Body of pancreas (tissue), 4 donors: ENCODE measurements at regions not wholly inside any gene's neighbourhood (a gene's known extent, or its start where the extent isn't known, plus 50 kb on each side); places are given as distances from the start of the nearest gene placed in this dataset.
"Not testable (repeated sequence)": the region's sequence is repeated elsewhere in the genome, so short reads cannot be mapped to it uniquely, and the experiment has no call there.

Experiments used
- ATAC-seq: fragments of 150-250 bp; one replicate; pipeline ENCODE4 v1.9.1; 2016
- DNase-seq, 4 donors: peaks; one replicate each; pipeline ENCODE4 v3.0.0-alpha.2; 2019
- H3K27ac ChIP-seq, 4 donors: fragments of 200-600 bp; sonication (generic); 1 replicate in 3 of 4; 2 replicates in 1 of 4; pipeline versions ENCODE4 v1.5.1 to v1.6.1; 2016 to 2019; ENCODE audit warnings: mild to moderate bottlenecking in 1 of 4, mixed read lengths in 1 of 4, moderate library complexity in 1 of 4
- H3K27me3 ChIP-seq, 2 donors: fragments of 200-600 bp; sonication (generic); one replicate each; pipeline ENCODE4 v1.6.0; 2016; ENCODE audit warnings: mild to moderate bottlenecking in 1 of 2
- H3K36me3 ChIP-seq, 2 donors: fragments of 200-600 bp; sonication (generic); replicated peaks in 1 of 2; 2 replicates each; pipeline ENCODE4 v1.5.1; 2016; ENCODE audit warnings: low read depth in 2 of 2; ENCODE audit not compliant: insufficient read depth in 1 of 2
- H3K4me1 ChIP-seq: fragments of 200-600 bp; sonication (generic); one replicate; pipeline ENCODE4 v1.6.0; 2016
- H3K4me3 ChIP-seq, 2 donors: fragments of 200-600 bp; sonication (generic); 1 replicate in 1 of 2; 2 replicates in 1 of 2; pipeline ENCODE4 v1.5.1; 2016 to 2019
- H3K9me3 ChIP-seq, 3 donors: fragments of 200-600 bp; sonication (generic); 1 replicate in 2 of 3; 2 replicates in 1 of 3; pipeline ENCODE4 v1.5.1; 2016
- CTCF ChIP-seq, 7 experiments: fragments of 450-650 bp in 4 of 7; fragments of 200-600 bp in 3 of 7; sonication (generic) in 3 of 7; IDR thresholded peaks; one replicate each; pipeline ENCODE4 v1.5.1; 2016 to 2019; ENCODE audit warnings: antibody characterized with exemption in 7 of 7
- POLR2A ChIP-seq, 3 donors: fragments of 450-650 bp; IDR thresholded peaks; one replicate each; pipeline ENCODE4 v1.6.1; 2016; ENCODE audit warnings: antibody characterized with exemption in 3 of 3, mild to moderate bottlenecking in 2 of 3
- WGBS, 2 donors: methylation state at CpG; one replicate each; pipeline ENCODE4 v1.1.5; 2017; 5-methylcytosine and 5-hydroxymethylcytosine counted together
- intact Hi-C: fragments of 100-400 bp; cut with DNase I; formaldehyde crosslinking; loops from one replicate; pipeline ENCODE4 v1.15.1; 2023

- no peak for TF ChIP-seq POLR2A (IDR thresholded peaks at IDR 0.05)
- TF ChIP-seq CTCF (IDR thresholded peaks at IDR 0.05), result no peak
- 63 to 68% methylated on average over 4 of the region's 4 CpGs for WGBS, 2 donors
- Histone ChIP-seq H3K27ac (no peak overlapping the region), H3K9me3 (no peaks in the 10 kb centered on the region), H3K27me3 (no peaks in the 10 kb centered on the region), H3K4me3 (no peak overlapping the region), H3K36me3 (no peaks in the 10 kb centered on the region), H3K4me1 (peaks cover 8% of the 10 kb centered on the region)
- DNase-seq (no peak), ATAC-seq (no peak)
- intact Hi-C loops, result no loop called here
Observed at GRCh38 chr13:53110614-53111013, 82.0 kb downstream of the OLFM4 start.

GRCh38 chr13:53112522-53112921 lies 83.9 kb downstream of the OLFM4 start:
- TF ChIP-seq CTCF (IDR thresholded peaks at IDR 0.05) (no peak), POLR2A (IDR thresholded peaks at IDR 0.05) (no peak)
- Histone ChIP-seq H3K4me1 (peaks cover 4% of the 10 kb centered on the region), H3K27me3 (no peaks in the 10 kb centered on the region), H3K36me3 (no peaks in the 10 kb centered on the region), H3K4me3 (no peak overlapping the region), H3K9me3 (no peaks in the 10 kb centered on the region), H3K27ac (no peak overlapping the region)
- DNase-seq (no peak), ATAC-seq (no peak)
- intact Hi-C loops, result no loop called here
- WGBS, 2 donors, result 91 to 94% methylated on average over 2 of the region's 2 CpGs

DNA sequence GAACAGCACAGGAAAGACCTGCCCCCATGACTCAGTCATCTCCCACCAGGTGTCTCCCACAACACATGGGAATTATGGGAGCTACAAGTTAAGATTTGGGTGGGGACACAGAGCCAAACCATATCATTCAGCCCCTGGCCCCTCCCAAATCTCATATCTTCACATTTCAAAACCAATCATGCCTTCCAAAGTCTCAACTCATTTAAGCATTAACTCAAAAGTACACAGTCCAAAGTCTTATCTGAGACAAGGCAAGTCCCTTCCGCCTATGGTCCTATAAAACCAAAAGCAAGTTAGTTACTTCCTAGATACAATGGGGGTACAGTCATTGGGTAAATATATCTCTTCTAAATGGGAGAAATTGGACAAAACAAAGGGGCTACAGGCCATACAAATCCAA lies 88.4 kb downstream of the OLFM4 start:
- H3K4me3 ChIP-seq, H3K9me3 ChIP-seq, H3K27ac ChIP-seq, DNase-seq, H3K36me3 ChIP-seq, H3K4me1 ChIP-seq, intact Hi-C loops, ATAC-seq, H3K27me3 ChIP-seq: not testable (repeated sequence)
- 0 to 59% methylated on average over 1 of the region's 1 CpG for WGBS, 2 donors

DNA sequence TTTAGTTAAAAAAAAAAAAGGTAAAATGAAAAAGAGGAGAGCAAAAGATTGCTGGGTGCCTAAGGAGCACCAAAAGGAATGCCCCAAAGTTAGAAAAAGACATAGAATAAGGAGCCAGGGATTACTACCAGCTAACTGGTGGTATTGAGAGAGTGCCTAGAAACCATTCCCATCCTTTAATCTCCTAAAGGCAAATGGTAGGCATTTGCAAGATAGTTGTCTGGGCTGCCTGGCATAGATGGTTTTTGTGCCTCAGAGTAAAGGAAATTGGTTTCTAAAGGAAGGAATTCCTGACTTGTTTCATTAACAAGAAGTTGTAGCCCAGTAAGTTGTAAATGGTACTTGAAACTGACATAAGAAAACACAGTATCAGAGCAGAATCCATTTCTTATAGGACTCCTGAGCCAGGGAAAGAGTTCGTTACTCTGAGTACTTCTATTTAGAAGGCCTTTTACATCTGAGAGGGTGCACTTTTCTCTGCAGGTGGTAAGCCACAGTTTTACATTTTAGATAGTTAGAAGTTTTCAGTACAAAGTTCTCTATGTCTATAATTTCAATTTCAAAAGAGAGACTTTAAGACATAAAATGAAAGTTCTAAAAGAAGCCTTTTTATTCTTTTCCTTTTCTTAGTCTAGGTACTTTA lies 92.6 kb downstream of the OLFM4 start:
- H3K27ac ChIP-seq, result no peak overlapping the region
- no peak overlapping the region for H3K4me3 ChIP-seq
- no peak for ATAC-seq
- no peaks in the 10 kb centered on the region for H3K4me1 ChIP-seq
- H3K36me3 ChIP-seq, result no peaks in the 10 kb centered on the region
- intact Hi-C loops, result no loop called here
- no peak for TF ChIP-seq CTCF (IDR thresholded peaks at IDR 0.05)
- WGBS, 2 donors, result 84 to 91% methylated on average over 1 of the region's 1 CpG
- H3K27me3 ChIP-seq, result no peaks in the 10 kb centered on the region
- no peak for DNase-seq
- no peaks in the 10 kb centered on the region for H3K9me3 ChIP-seq

GRCh38 chr13:53121919-53122318 lies 93.3 kb downstream of the OLFM4 start:
- intact Hi-C loops, result no loop called here
- no peak for DNase-seq
- TF ChIP-seq POLR2A (IDR thresholded peaks at IDR 0.05), result no peak
- WGBS, 2 donors, result 20 to 35% methylated on average over 2 of the region's 2 CpGs
- ATAC-seq, result no peak
- H3K4me1 ChIP-seq, result no peaks in the 10 kb centered on the region
- no peaks in the 10 kb centered on the region for H3K36me3 ChIP-seq
- no peaks in the 10 kb centered on the region for H3K27me3 ChIP-seq
- no peak overlapping the region for H3K27ac ChIP-seq
- no peak overlapping the region for H3K4me3 ChIP-seq
- H3K9me3 ChIP-seq, result no peaks in the 10 kb centered on the region

DNA sequence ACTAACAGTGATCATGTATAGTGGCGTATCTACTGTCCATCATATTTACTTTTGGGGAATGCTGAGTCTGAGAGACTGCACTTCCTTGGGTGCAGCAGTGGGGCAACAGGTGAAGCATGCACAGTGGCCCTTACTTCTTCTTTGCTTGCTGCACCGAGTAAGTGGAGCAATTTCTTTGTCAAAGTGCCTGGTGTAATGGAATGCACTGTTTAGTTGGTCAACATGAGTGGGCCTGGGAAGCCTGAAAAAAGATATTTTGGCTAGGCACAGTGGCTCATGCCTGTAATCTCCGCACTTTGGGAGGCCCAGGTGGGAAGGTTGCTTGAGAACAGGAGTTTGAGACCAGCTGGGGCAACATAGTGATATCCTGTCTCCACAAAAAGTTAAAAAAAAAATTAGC lies 94.9 kb downstream of the OLFM4 start:
- 92 to 93% methylated on average over 3 of the region's 3 CpGs for WGBS, 2 donors
- H3K4me1 ChIP-seq, result no peaks in the 10 kb centered on the region
- no peaks in the 10 kb centered on the region for H3K36me3 ChIP-seq
- H3K4me3 ChIP-seq, result no peak overlapping the region
- ATAC-seq (no peak), DNase-seq (no peak)
- no peak overlapping the region for H3K27ac ChIP-seq
- intact Hi-C loops, result no loop called here
- TF ChIP-seq CTCF (IDR thresholded peaks at IDR 0.05), result no peak
- H3K27me3 ChIP-seq, result no peaks in the 10 kb centered on the region
- H3K9me3 ChIP-seq, result no peaks in the 10 kb centered on the region
